A673 (cell line): ENCODE measurements at regions not wholly inside any gene's neighbourhood (a gene's known extent, or its start where the extent isn't known, plus 50 kb on each side); places are given as distances from the start of the nearest gene placed in this dataset.

Experiments
- BruUV-seq: library from RNA; stranded (reverse); fragments of 400-500 nt; replicated peaks from 2 replicates; lab custom pipeline; 2021; lab: Mats Ljungman, UMichigan
- CTCF ChIA-PET: fragments of 300-600 bp; sonication (Branson Sonifier 250); formaldehyde crosslinking; loops from one replicate; lab custom pipeline; 2022; ENCODE audit warnings: antibody characterized with exemption; lab: Charles Lee
- POLR2A ChIA-PET: fragments of 300-600 bp; sonication (Branson Sonifier 250); formaldehyde crosslinking; loops from one replicate; lab custom pipeline; 2022; ENCODE audit warnings: antibody characterized with exemption; ENCODE audit not compliant: low non-redundant PET; lab: Charles Lee
- DNase-seq: peaks from one replicate; pipeline ENCODE4 v3.0.0-alpha.2; 2015; ENCODE audit warnings: low spot score
- H3K27ac ChIP-seq: fragments of 200-600 bp; sonication (generic); 2 replicates; pipeline ENCODE4 v1.5.1; 2016; ENCODE audit warnings: mixed run types, low read depth, mild to moderate bottlenecking, mixed read lengths, antibody characterized with exemption, low read length; ENCODE audit not compliant: poor library complexity, severe bottlenecking
- H3K27me3 ChIP-seq: fragments of 200-600 bp; sonication (generic); replicated peaks from 2 replicates; pipeline ENCODE4 v1.6.1; 2017; ENCODE audit warnings: mixed run types, low read depth, mild to moderate bottlenecking, mixed read lengths, antibody characterized with exemption, low read length; ENCODE audit not compliant: insufficient read depth, poor library complexity
- H3K36me3 ChIP-seq: fragments of 200-600 bp; sonication (generic); 2 replicates; pipeline ENCODE4 v1.6.1; 2016; ENCODE audit warnings: mixed run types, mild to moderate bottlenecking, mixed read lengths, antibody characterized with exemption, low read length; ENCODE audit not compliant: insufficient read depth, poor library complexity, severe bottlenecking
- H3K4me1 ChIP-seq: fragments of 200-600 bp; sonication (generic); 2 replicates; pipeline ENCODE4 v1.6.1; 2017; ENCODE audit warnings: mixed run types, mild to moderate bottlenecking, mixed read lengths, antibody characterized with exemption, low read length; ENCODE audit not compliant: insufficient read depth, poor library complexity, severe bottlenecking
- H3K4me3 ChIP-seq: fragments of 200-600 bp; sonication (generic); 2 replicates; pipeline ENCODE4 v1.5.1; 2016; ENCODE audit warnings: low read depth, mixed run types, mild to moderate bottlenecking, mixed read lengths, low read length; ENCODE audit not compliant: poor library complexity, severe bottlenecking
- H3K9me3 ChIP-seq: fragments of 200-600 bp; sonication (generic); 2 replicates; pipeline ENCODE4 v1.6.1; 2016; ENCODE audit warnings: mixed run types, low read depth, mild to moderate bottlenecking, mixed read lengths, antibody characterized with exemption, low read length; ENCODE audit not compliant: poor library complexity, severe bottlenecking
- EZH2 ChIP-seq: fragments of 200-600 bp; sonication (generic); IDR thresholded peaks from 2 replicates; pipeline ENCODE4 v1.6.1; 2017; ENCODE audit warnings: borderline replicate concordance, low read depth, mild to moderate bottlenecking, mixed read lengths, antibody characterized with exemption, low read length; ENCODE audit not compliant: poor library complexity, severe bottlenecking
- intact Hi-C: fragments of 100-400 bp; cut with micrococcal nuclease; formaldehyde crosslinking; loops from one replicate; pipeline ENCODE4 v1.10.0; 2022; ENCODE audit not compliant: unreplicated experiment
- TF ChIP-seq, protein P1 (sequence below): fragments of 300-800, 200-600 bp; sonication (generic); conservative IDR thresholded peaks from 2 replicates; pipeline ENCODE4 v1.5.1; 2017; ENCODE audit warnings: low read depth, mild to moderate bottlenecking, antibody characterized with exemption, low read length, moderate library complexity, mixed read lengths

DNA sequence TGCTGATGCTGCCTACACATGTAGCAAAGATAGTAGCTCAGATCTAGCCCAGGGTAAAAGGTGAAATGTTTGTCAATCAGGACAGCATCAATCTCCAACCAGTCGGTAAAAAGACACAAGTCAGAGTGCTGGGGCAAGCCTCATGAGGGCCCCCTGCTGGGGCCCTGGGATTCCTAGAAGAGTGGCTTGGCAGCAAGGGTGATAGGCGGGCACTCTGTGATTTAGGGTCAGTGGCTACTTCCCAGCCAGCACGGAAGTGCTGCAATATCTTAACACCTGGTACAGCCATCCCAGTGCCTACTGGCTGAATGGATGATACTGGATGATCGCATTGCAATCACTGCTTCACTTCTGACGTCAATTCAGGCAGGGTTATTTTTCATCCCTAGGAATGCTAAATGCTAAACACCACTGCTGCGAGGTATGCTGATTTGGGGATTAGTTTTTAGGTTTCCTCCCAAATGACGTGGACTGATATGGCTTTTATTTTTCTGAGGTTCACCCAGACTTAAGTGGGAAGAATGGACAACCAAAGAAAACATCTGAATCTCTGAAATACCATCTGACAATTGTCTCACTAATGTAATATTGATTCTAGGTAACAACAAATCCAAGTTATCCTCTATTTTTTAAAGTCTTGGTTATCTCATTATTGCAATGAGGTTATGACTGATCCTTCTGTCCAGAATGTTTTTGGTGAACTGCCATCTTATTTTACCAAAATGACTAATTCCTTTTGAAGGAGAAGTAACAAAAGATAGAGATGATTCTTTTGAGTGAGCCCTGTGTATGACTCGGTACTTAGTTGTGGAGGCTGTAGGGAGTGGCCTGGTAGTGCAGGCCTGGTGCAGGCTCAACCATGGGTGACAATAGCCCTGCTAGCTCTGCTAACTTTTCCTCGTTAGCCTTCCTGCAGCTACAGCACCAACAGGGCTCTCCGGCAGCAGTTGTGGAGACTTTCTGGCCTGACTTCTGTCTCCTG lies 432.5 kb downstream of the FGF9 start:
- Histone ChIP-seq H3K4me3 (no peak overlapping the region), H3K36me3 (no peaks in the 10 kb centered on the region), H3K4me1 (no peaks in the 10 kb centered on the region), H3K9me3 (no peaks in the 10 kb centered on the region), H3K27me3 (no peaks in the 10 kb centered on the region), H3K27ac (no peak overlapping the region)
- BruUV-seq: no TSS peak
- intact Hi-C loops: no loop called here
- TF ChIP-seq EZH2: no peak
- TF ChIP-seq, protein P1, sequence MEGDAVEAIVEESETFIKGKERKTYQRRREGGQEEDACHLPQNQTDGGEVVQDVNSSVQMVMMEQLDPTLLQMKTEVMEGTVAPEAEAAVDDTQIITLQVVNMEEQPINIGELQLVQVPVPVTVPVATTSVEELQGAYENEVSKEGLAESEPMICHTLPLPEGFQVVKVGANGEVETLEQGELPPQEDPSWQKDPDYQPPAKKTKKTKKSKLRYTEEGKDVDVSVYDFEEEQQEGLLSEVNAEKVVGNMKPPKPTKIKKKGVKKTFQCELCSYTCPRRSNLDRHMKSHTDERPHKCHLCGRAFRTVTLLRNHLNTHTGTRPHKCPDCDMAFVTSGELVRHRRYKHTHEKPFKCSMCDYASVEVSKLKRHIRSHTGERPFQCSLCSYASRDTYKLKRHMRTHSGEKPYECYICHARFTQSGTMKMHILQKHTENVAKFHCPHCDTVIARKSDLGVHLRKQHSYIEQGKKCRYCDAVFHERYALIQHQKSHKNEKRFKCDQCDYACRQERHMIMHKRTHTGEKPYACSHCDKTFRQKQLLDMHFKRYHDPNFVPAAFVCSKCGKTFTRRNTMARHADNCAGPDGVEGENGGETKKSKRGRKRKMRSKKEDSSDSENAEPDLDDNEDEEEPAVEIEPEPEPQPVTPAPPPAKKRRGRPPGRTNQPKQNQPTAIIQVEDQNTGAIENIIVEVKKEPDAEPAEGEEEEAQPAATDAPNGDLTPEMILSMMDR: no peak
- ChIA-PET CTCF (no interaction called here), POLR2A (no interaction called here)
- no peak for DNase-seq

GRCh38 chr13:22106058-22106457 lies 435.2 kb downstream of the FGF9 start:
- no peaks in the 10 kb centered on the region for H3K27me3 ChIP-seq
- no TSS peak for BruUV-seq
- intact Hi-C loops: no loop called here
- no peak for DNase-seq
- no peaks in the 10 kb centered on the region for H3K9me3 ChIP-seq
- ChIA-PET POLR2A (no interaction called here), CTCF (no interaction called here)
- no peak overlapping the region for H3K4me3 ChIP-seq
- H3K4me1 ChIP-seq: no peaks in the 10 kb centered on the region
- no peak overlapping the region for H3K27ac ChIP-seq
- no peaks in the 10 kb centered on the region for H3K36me3 ChIP-seq
- TF ChIP-seq, protein P1: no peak
- TF ChIP-seq EZH2: no peak

DNA sequence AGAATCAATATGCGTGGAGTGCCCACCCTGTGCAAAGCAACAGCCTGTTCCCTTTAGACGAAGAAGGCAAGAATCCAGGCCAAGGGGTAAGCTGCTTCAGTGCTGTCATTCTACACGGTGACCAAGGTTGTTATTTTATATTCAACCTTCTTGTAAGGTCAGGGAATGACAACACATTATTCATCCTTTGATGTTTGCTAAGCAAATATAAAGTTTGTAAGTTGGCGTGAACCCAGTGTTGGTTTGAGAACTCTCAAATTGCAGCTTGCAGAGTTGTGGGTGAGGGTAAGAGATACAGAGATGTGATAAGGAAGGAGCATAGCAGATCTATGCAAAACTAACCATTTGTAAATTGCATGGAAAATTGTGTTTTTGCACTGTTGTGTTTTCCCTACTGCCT lies 436.7 kb downstream of the FGF9 start:
- CTCF ChIA-PET: no interaction called here
- BruUV-seq: no TSS peak
- no peak for TF ChIP-seq EZH2
- TF ChIP-seq, protein P1: no peak
- H3K36me3 ChIP-seq: no peaks in the 10 kb centered on the region
- H3K4me1 ChIP-seq: no peaks in the 10 kb centered on the region
- no peaks in the 10 kb centered on the region for H3K9me3 ChIP-seq
- intact Hi-C loops: no loop called here
- no peaks in the 10 kb centered on the region for H3K27me3 ChIP-seq
- POLR2A ChIA-PET: no interaction called here
- no peak for DNase-seq
- no peak overlapping the region for H3K27ac ChIP-seq
- no peak overlapping the region for H3K4me3 ChIP-seq
